Colonic mucosa (tissue), 4 donors: ENCODE measurements at regions not wholly inside any gene's neighbourhood (a gene's known extent, or its start where the extent isn't known, plus 50 kb on each side); places are given as distances from the start of the nearest gene placed in this dataset.

ENCODE experiments used
- DNase-seq: peaks from one replicate; pipeline ENCODE4 v3.0.0-alpha.2; 2020
- H3K27ac ChIP-seq: fragments of 200-600 bp; one replicate; pipeline ENCODE4 v1.8.0; 2021
- H3K27me3 ChIP-seq: fragments of 200-600 bp; one replicate; pipeline ENCODE4 v1.8.0; 2021
- H3K36me3 ChIP-seq: fragments of 200-600 bp; one replicate; pipeline ENCODE4 v1.8.0; 2021
- H3K4me1 ChIP-seq: fragments of 200-600 bp; one replicate; pipeline ENCODE4 v1.8.0; 2021; ENCODE audit warnings: mild to moderate bottlenecking
- H3K4me3 ChIP-seq: fragments of 200-600 bp; one replicate; pipeline ENCODE4 v1.8.0; 2021
- H3K9ac ChIP-seq, 2 donors: one replicate each; pipeline ENCODE4 v1.7.0; 2013; ENCODE audit warnings: control low read depth in 2 of 2, low read depth in 2 of 2, low read length in 2 of 2
- H3K9me3 ChIP-seq: fragments of 200-600 bp; one replicate; pipeline ENCODE4 v1.8.0; 2021
- CTCF ChIP-seq: fragments of 200-600 bp; IDR thresholded peaks from one replicate; pipeline ENCODE4 v1.8.0; 2022; ENCODE audit warnings: antibody characterized with exemption, mild to moderate bottlenecking
- intact Hi-C: fragments of 100-400 bp; cut with DNase I; formaldehyde crosslinking; loops from one replicate; pipeline ENCODE4 v1.14.1; 2022
- donor health status: healthy.
- donor health status: DM: no; HTN: no; CAD: no.
- donor health status: DM: no; HTN: no; CAD: no.

DNA sequence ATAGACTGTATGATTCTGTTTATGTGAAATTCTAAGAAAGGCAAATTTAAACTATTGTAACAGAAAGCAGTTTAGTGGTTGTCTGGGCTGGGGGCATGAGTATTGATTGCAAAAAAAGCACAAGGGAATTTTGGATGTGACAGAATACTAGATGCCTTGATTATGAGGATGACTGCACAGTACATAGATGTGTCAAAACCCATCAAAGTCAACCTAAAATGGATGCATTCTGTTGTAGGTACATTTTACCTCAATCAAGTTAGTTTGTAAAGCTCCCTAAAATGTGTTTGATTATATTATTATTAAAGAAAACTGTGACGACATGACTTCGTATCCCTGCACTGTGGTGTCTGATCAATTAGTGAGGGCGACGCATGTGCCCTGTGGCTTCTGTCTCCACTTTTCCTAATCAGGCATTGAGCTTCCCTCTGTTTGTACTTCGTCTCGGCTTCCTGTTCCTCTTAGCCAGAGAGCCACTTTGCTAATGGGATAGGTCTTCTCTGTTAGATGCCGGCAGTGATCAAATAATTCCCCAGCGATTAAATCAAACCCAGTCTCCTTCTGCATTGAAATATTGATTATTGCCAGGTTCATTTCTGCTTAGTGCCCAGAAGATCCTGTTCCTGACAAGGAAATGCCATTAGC is 118.3 kb upstream of the GGTLC1 start:
- TF ChIP-seq CTCF: no peak
- Histone ChIP-seq H3K4me3 (no peak overlapping the region), H3K9me3 (no peaks in the 10 kb centered on the region), H3K27me3 (no peaks in the 10 kb centered on the region), H3K36me3 (no peaks in the 10 kb centered on the region), H3K27ac (no peak overlapping the region), H3K4me1 (no peaks in the 10 kb centered on the region), H3K9ac (no peak overlapping the region)
- DNase-seq: no peak
- intact Hi-C loops: no loop called here

DNA sequence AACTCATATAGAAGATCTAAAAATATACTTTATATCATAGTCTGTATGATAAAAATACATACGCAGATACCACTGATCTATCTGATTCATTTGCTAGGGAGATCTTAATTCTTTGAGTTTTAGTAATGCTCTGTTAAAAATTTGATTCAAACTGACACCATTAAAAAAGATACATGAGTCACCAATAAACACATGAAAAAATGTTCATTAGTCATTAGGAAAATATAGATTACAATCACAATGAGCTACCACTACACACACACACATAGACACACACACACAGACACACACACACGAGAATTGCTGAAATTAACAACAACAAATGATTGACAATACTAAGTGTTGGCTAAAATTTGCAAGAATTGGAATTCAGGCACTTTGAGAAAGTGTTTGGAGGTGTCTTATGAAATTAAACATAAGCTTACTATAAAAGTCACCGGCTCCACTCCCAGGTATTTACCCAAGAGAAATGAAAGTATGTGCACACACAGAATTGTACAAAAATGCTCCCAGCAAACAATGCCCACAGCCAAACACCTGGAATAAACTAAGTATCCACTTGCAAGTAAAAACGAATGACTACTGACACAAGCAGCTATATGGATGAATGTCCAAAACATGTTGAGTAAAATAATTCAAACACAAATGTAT is 117.7 kb upstream of the GGTLC1 start:
- TF ChIP-seq CTCF: no peak
- no peak for DNase-seq
- Histone ChIP-seq H3K9ac (no peak overlapping the region), H3K4me3 (no peak overlapping the region), H3K36me3 (no peaks in the 10 kb centered on the region), H3K27me3 (no peaks in the 10 kb centered on the region), H3K27ac (no peak overlapping the region), H3K9me3 (no peaks in the 10 kb centered on the region), H3K4me1 (no peaks in the 10 kb centered on the region)
- intact Hi-C loops: no loop called here

DNA sequence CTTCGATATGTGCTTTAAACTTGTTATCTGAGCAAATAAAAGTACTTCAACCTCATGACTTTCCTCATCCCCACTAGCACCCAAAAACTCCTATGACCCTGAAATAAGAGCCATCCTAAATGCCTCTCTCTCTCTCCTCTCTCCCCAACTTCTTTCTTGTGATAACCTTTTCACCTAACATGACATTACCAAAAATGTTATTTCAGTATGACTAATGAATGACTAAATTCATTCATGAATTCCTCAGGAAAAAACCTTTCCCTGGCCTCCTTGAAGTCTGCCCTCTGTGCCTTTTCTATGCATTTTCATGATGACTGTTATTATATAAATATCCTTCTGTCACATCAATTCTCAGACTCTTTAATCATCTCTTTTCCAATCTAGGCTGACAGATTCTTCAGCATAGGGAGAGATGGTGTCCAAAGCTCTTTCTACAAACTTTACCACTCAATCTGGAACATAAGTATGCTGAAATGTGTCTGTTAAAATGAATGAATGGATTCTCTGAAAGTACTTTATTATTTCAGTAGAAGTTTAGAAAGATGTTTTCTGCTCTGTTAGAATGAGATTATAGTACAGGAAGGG is 114.3 kb upstream of the GGTLC1 start:
- intact Hi-C loops: no loop called here
- Histone ChIP-seq H3K9ac (no peak overlapping the region), H3K9me3 (no peaks in the 10 kb centered on the region), H3K4me1 (no peaks in the 10 kb centered on the region), H3K36me3 (no peaks in the 10 kb centered on the region), H3K27ac (no peak overlapping the region), H3K4me3 (no peak overlapping the region), H3K27me3 (no peaks in the 10 kb centered on the region)
- no peak for TF ChIP-seq CTCF
- no peak for DNase-seq

GRCh38 chr20:24102290-24102689 is 113.7 kb upstream of the GGTLC1 start:
- no peaks in the 10 kb centered on the region for H3K27me3 ChIP-seq
- H3K36me3 ChIP-seq: no peaks in the 10 kb centered on the region
- no peak overlapping the region for H3K4me3 ChIP-seq
- no peak overlapping the region for H3K9ac ChIP-seq
- intact Hi-C loops: no loop called here
- no peak overlapping the region for H3K27ac ChIP-seq
- no peak for DNase-seq
- TF ChIP-seq CTCF: no peak
- no peaks in the 10 kb centered on the region for H3K4me1 ChIP-seq
- H3K9me3 ChIP-seq: no peaks in the 10 kb centered on the region

- Histone ChIP-seq H3K36me3 (no peaks in the 10 kb centered on the region), H3K4me1 (no peaks in the 10 kb centered on the region), H3K27me3 (no peaks in the 10 kb centered on the region), H3K9ac (no peak overlapping the region), H3K4me3 (no peak overlapping the region), H3K27ac (no peak overlapping the region), H3K9me3 (no peaks in the 10 kb centered on the region)
- peak; percentile 61 for TF ChIP-seq CTCF
- DNase-seq: peak; percentile 40
- intact Hi-C loops: no loop called here
These were observed 111.9 kb upstream of the GGTLC1 start for GRCh38 chr20:24100370-24101011.
